Astrocyte of the spinal cord (primary cell): ENCODE measurements at regions not wholly inside any gene's neighbourhood (a gene's known extent, or its start where the extent isn't known, plus 50 kb on each side); places are given as distances from the start of the nearest gene placed in this dataset.
A peak's percentile ranks its signal among the peaks of the same experiment; 100 is the strongest.

ENCODE experiments used
- DNase-seq: peaks from one replicate; pipeline ENCODE4 v3.0.0; 2011; ENCODE audit warnings: low read depth, low spot score
- H3K4me3 ChIP-seq: 2 replicates; pipeline ENCODE4 v1.5.1; 2011; ENCODE audit warnings: low read depth, mild to moderate bottlenecking, low read length, moderate library complexity
- in situ Hi-C: cut with HindIII; loops from 2 replicates; pipeline ENCODE4 v1.10.0; 2017; ENCODE audit warnings: low sequenced_read_pairs
- TF ChIP-seq, protein P1 (sequence below): IDR thresholded peaks from 2 replicates; pipeline ENCODE4 v1.5.1; 2012; ENCODE audit warnings: low read depth, mild to moderate bottlenecking, low read length, inconsistent platforms

DNA sequence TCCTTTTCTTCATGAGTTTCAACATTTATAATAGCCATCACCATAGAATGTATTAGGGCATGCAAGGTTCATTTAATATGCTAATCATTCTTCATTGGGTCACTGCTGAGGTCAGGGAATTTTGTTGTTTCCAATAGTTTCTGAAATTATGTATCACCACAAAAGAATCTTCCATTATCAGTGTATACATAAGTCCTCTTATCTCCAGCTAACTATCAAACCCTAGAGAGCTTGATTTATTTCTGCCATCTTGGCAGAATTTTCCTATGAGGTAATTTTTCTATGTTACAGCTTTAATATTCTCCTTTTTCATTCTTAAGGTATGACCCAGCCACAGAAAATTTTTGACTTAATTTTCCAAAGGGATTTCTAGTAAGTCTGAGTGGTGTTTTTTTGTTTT lies 415.0 kb upstream of the SLITRK1 start:
- in situ Hi-C loops = no loop called here
- no peak for DNase-seq
- TF ChIP-seq, protein P1, sequence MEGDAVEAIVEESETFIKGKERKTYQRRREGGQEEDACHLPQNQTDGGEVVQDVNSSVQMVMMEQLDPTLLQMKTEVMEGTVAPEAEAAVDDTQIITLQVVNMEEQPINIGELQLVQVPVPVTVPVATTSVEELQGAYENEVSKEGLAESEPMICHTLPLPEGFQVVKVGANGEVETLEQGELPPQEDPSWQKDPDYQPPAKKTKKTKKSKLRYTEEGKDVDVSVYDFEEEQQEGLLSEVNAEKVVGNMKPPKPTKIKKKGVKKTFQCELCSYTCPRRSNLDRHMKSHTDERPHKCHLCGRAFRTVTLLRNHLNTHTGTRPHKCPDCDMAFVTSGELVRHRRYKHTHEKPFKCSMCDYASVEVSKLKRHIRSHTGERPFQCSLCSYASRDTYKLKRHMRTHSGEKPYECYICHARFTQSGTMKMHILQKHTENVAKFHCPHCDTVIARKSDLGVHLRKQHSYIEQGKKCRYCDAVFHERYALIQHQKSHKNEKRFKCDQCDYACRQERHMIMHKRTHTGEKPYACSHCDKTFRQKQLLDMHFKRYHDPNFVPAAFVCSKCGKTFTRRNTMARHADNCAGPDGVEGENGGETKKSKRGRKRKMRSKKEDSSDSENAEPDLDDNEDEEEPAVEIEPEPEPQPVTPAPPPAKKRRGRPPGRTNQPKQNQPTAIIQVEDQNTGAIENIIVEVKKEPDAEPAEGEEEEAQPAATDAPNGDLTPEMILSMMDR = no peak
- H3K4me3 ChIP-seq = no peak overlapping the region

DNA sequence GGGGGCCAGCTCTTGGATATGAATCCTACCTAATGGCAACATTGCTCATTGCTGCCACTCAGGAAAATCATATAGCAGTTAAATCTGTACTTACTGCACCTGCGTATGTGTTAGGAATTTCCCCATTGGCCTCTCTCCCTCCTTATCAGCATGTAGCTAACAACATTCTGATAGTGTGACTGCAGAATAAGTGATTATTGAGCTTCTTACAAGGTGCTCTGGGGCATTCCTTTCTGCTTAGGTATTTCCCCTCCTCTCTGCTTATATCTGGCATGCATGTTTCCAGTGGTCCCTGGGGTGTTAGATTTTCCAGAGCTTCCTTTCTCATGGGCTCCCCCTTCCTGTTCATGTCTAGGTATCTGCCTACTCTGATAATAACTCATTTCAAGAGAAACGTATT lies 414.1 kb upstream of the SLITRK1 start:
- TF ChIP-seq, protein P1 = no peak
- in situ Hi-C loops = no loop called here
- no peak overlapping the region for H3K4me3 ChIP-seq
- DNase-seq = no peak

DNA sequence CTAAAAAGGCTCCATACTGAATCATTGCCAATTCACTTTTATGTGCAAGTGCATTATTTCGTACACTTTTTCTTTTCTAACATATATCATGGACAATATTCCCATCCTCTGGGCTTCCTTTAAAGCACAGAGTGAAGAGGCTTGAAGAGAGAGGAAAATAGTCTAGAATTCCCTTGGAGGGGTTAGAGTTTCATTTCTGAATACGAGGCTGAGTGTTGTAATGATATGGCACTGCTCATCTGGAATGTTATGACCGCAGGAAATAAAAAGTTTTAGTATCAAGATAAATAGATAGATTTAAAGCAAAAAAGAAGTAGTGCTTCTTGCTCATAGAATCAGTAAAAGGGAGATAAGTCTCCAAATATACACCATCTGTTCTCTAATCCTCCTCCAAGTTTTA lies 412.3 kb upstream of the SLITRK1 start:
- DNase-seq = no peak
- H3K4me3 ChIP-seq = no peak overlapping the region
- TF ChIP-seq, protein P1 = no peak
- in situ Hi-C loops = no loop called here

DNA sequence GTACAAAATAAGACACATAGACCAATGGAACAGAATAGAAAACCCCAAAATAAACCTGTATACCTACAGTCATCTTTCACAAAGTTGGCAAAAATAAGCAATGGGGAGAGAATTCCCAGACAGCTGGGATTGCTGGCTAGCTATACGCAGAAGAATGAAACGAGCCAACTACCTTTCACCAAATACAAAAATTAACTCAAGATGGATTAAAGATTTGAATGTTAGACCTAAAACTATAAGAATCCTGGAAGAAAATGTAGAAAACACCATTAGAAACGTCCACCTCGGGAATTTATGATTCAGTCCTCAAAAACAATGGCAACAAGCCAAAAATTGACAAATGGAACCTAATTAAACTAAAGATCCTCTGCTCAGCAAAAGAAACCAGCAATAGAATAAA lies 408.1 kb upstream of the SLITRK1 start:
- H3K4me3 ChIP-seq = no peak overlapping the region
- TF ChIP-seq, protein P1 = no peak
- in situ Hi-C loops = no loop called here
- no peak for DNase-seq

DNA sequence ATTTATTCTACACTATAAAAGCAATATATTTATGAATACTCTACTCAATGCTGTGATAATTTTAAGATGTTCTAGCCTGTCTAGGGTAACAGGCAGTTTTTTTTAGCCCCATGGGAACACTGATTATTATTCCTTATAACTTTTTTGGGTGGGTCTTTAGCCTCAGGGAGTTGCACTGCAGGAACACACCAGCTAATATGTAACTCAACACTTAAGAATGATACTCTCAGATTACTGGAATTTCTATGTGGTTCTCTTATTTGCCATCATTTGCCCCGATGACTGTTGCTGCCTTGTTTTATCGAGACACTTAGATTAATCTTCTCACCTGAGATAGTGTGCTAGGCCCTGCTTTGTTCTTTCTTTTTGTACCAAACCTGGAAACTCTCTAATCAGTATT lies 396.9 kb upstream of the SLITRK1 start:
- DNase-seq = peak; percentile 13
- TF ChIP-seq, protein P1 = no peak
- no peak overlapping the region for H3K4me3 ChIP-seq
- in situ Hi-C loops = no loop called here

DNA sequence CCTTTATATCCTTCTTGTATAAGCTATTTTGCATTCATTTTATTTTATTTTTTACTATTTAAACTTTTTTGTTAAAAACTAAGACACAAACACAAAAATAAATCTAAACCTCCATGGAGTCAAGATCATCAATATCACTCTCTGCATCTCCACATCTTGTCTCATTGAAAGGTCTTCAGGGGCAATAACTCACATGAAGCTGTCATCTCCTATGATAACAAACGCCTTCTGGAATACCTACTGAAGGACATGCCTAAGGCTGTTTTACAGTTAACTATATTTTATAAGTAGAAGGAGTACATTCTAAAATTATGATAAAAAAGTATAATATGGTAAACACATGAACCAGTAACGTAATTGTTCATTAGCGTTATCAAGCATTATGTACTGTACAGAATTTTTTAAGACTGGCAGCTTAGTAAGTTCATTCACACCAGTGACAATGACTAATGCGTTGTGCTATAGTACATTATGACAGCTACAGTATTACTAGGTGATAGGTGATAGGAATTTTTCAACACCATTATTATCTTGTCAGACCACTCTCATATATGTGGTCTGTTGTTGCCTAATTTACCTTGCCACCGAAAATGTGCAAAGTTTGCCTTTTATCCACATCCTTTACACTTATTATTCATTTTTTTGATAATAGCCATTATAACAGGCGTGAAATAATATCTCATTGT lies 390.7 kb upstream of the SLITRK1 start:
- no peak overlapping the region for H3K4me3 ChIP-seq
- DNase-seq = no peak
- in situ Hi-C loops = no loop called here
- TF ChIP-seq, protein P1 = no peak
